ENCODE measurements at regions not wholly inside any gene's neighbourhood (a gene's known extent, or its start where the extent isn't known, plus 50 kb on each side); places are given as distances from the start of the nearest gene placed in this dataset.

- Mint-ChIP-seq H3K4me3 (no peak overlapping the region), H3K27ac (no peak overlapping the region), H3K36me3 (ENCODE audit: low read depth) (no peaks in the 10 kb centered on the region), H3K4me1 (ENCODE audit: low read depth) (no peaks in the 10 kb centered on the region), H3K27me3 (no peaks in the 10 kb centered on the region), H3K9me3 (peaks cover 2% of the 10 kb centered on the region)
- Histone ChIP-seq H3K27me3 (ENCODE audit: control insufficient read depth in 1 of 2, insufficient read depth in 2 of 2, low read length in 2 of 2) (no peaks in the 10 kb centered on the region), H3K36me3 (ENCODE audit: insufficient read depth, low read length) (no peaks in the 10 kb centered on the region), H3K4me1 (ENCODE audit: insufficient read depth, low read length) (no peaks in the 10 kb centered on the region), H3K27ac (ENCODE audit: low read depth in 1 of 2, low read length in 2 of 2) (no peak overlapping the region), H3K9me3 (ENCODE audit: control insufficient read depth in 1 of 2, insufficient read depth in 1 of 2, low read length in 2 of 2) (no peaks in the 10 kb centered on the region), H3K4me3 (ENCODE audit: low read length) (no peak overlapping the region)
- ATAC-seq (ENCODE audit: poor library complexity) (no peak), DNase-seq (no peak)
- intact Hi-C loops (cut with DNase I, micrococcal nuclease): no loop called here
- POLR2A ChIA-PET: no interaction called here
- CTCF ChIA-PET: no interaction called here
- TF ChIP-seq CTCF (IDR thresholded peaks at IDR 0.05): no peak
Observed at GRCh38 chr2:147441182-147441581, 403.6 kb upstream of the ACVR2A start.

- Mint-ChIP-seq H3K4me1 (ENCODE audit: low read depth) (no peaks in the 10 kb centered on the region), H3K36me3 (ENCODE audit: low read depth) (no peaks in the 10 kb centered on the region), H3K9me3 (peaks cover 2% of the 10 kb centered on the region), H3K27ac (no peak overlapping the region), H3K4me3 (no peak overlapping the region), H3K27me3 (no peaks in the 10 kb centered on the region)
- no peak overlapping the region for H3K4me3 ChIP-seq (ENCODE audit: low read length)
- no peak overlapping the region for H3K27ac ChIP-seq (ENCODE audit: low read depth in 1 of 2, low read length in 2 of 2)
- no peaks in the 10 kb centered on the region for H3K27me3 ChIP-seq (ENCODE audit: control insufficient read depth in 1 of 2, insufficient read depth in 2 of 2, low read length in 2 of 2)
- ATAC-seq (ENCODE audit: poor library complexity): no peak
- ChIA-PET CTCF (no interaction called here), POLR2A (no interaction called here)
- TF ChIP-seq CTCF (IDR thresholded peaks at IDR 0.05): no peak
- no peaks in the 10 kb centered on the region for H3K4me1 ChIP-seq (ENCODE audit: insufficient read depth, low read length)
- H3K36me3 ChIP-seq (ENCODE audit: insufficient read depth, low read length): no peaks in the 10 kb centered on the region
- intact Hi-C loops (cut with DNase I, micrococcal nuclease): no loop called here
- no peak for DNase-seq
- no peaks in the 10 kb centered on the region for H3K9me3 ChIP-seq (ENCODE audit: control insufficient read depth in 1 of 2, insufficient read depth in 1 of 2, low read length in 2 of 2)
Observed at GRCh38 chr2:147440734-147441133, 404.1 kb upstream of the ACVR2A start.

DNA sequence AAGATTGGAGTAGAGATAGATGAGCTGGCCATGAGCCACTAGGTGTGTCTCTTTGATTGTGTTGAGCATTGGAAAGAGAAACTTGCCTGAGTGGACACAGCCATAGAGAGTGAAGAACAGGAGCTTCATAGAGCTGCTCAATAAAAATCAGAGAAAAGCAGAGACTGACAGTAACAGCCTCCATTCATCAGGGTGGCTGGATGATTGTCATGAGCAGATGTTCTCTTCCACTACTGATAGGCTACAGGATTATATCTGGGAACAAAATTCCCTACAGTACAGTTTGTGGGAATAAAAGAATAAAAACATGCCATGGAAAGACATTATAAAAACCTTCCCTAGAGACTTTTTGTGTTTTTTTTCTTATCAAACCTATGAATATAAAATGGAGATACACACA, 404.8 kb upstream of the ACVR2A start:
- no peaks in the 10 kb centered on the region for H3K9me3 ChIP-seq (ENCODE audit: control insufficient read depth in 1 of 2, insufficient read depth in 1 of 2, low read length in 2 of 2)
- Mint-ChIP-seq H3K27ac (no peak overlapping the region), H3K9me3 (no peaks in the 10 kb centered on the region), H3K4me3 (no peak overlapping the region), H3K4me1 (ENCODE audit: low read depth) (no peaks in the 10 kb centered on the region), H3K27me3 (no peaks in the 10 kb centered on the region), H3K36me3 (ENCODE audit: low read depth) (no peaks in the 10 kb centered on the region)
- H3K4me1 ChIP-seq (ENCODE audit: insufficient read depth, low read length): no peaks in the 10 kb centered on the region
- no peak overlapping the region for H3K27ac ChIP-seq (ENCODE audit: low read depth in 1 of 2, low read length in 2 of 2)
- ATAC-seq (ENCODE audit: poor library complexity) (no peak), DNase-seq (no peak)
- CTCF ChIA-PET: no interaction called here
- H3K27me3 ChIP-seq (ENCODE audit: control insufficient read depth in 1 of 2, insufficient read depth in 2 of 2, low read length in 2 of 2): no peaks in the 10 kb centered on the region
- no peak for TF ChIP-seq CTCF (IDR thresholded peaks at IDR 0.05)
- POLR2A ChIA-PET: no interaction called here
- intact Hi-C loops (cut with DNase I, micrococcal nuclease): no loop called here
- H3K36me3 ChIP-seq (ENCODE audit: insufficient read depth, low read length): no peaks in the 10 kb centered on the region
- no peak overlapping the region for H3K4me3 ChIP-seq (ENCODE audit: low read length)
